ENCODE measurements at regions not wholly inside any gene's neighbourhood (a gene's known extent, or its start where the extent isn't known, plus 50 kb on each side); places are given as distances from the start of the nearest gene placed in this dataset.

- H3K4me3 ChIP-seq: no peak overlapping the region
- no peaks in the 10 kb centered on the region for H3K9me3 ChIP-seq
- no peak for TF ChIP-seq CTCF (IDR thresholded peaks at IDR 0.05)
- no peak for ATAC-seq
- H3K36me3 ChIP-seq (ENCODE audit: low read depth): no peaks in the 10 kb centered on the region
- no peaks in the 10 kb centered on the region for H3K4me1 ChIP-seq (ENCODE audit: low read depth)
- intact Hi-C loops (cut with DNase I, micrococcal nuclease): no loop called here
- no peak for DNase-seq
Measured at GRCh38 chr2:75309596-75310463, 110.5 kb upstream of the TACR1 start.

- H3K36me3 ChIP-seq (ENCODE audit: low read depth): no peaks in the 10 kb centered on the region
- intact Hi-C loops (cut with DNase I, micrococcal nuclease): no loop called here
- H3K9me3 ChIP-seq: no peaks in the 10 kb centered on the region
- H3K4me1 ChIP-seq (ENCODE audit: low read depth): no peaks in the 10 kb centered on the region
- no peak for DNase-seq
- no peak overlapping the region for H3K4me3 ChIP-seq
- TF ChIP-seq CTCF (IDR thresholded peaks at IDR 0.05): no peak
- no peak for ATAC-seq
Measured at GRCh38 chr2:75303227-75303626, 103.9 kb upstream of the TACR1 start.

- intact Hi-C loops (cut with DNase I, micrococcal nuclease): no loop called here
- H3K9me3 ChIP-seq: no peaks in the 10 kb centered on the region
- ATAC-seq (no peak), DNase-seq (no peak)
- no peaks in the 10 kb centered on the region for H3K36me3 ChIP-seq (ENCODE audit: low read depth)
- no peak overlapping the region for H3K4me3 ChIP-seq
- no peaks in the 10 kb centered on the region for H3K4me1 ChIP-seq (ENCODE audit: low read depth)
- TF ChIP-seq CTCF (IDR thresholded peaks at IDR 0.05): no peak
Measured at GRCh38 chr2:75294362-75294761, 95.0 kb upstream of the TACR1 start.

- intact Hi-C loops (cut with DNase I, micrococcal nuclease): no loop called here
- H3K4me1 ChIP-seq (ENCODE audit: low read depth): no peaks in the 10 kb centered on the region
- no peak for DNase-seq
- H3K36me3 ChIP-seq (ENCODE audit: low read depth): no peaks in the 10 kb centered on the region
- H3K4me3 ChIP-seq: no peak overlapping the region
- H3K9me3 ChIP-seq: no peaks in the 10 kb centered on the region
- TF ChIP-seq CTCF (IDR thresholded peaks at IDR 0.05): no peak
- no peak for ATAC-seq
Measured at GRCh38 chr2:75292826-75293225, 93.5 kb upstream of the TACR1 start.

GRCh38 chr2:75290600-75291150, 91.4 kb upstream of the TACR1 start:
- no peaks in the 10 kb centered on the region for H3K36me3 ChIP-seq (ENCODE audit: low read depth)
- DNase-seq (no peak), ATAC-seq (no peak)
- H3K9me3 ChIP-seq: no peaks in the 10 kb centered on the region
- intact Hi-C loops (cut with DNase I, micrococcal nuclease): no loop called here
- H3K4me3 ChIP-seq: no peak overlapping the region
- no peaks in the 10 kb centered on the region for H3K4me1 ChIP-seq (ENCODE audit: low read depth)
- TF ChIP-seq CTCF (IDR thresholded peaks at IDR 0.05): no peak
